CD4-positive, CD25-positive, alpha-beta regulatory T cell (primary cell): ENCODE measurements at regions not wholly inside any gene's neighbourhood (a gene's known extent, or its start where the extent isn't known, plus 50 kb on each side); places are given as distances from the start of the nearest gene placed in this dataset.

ENCODE experiments used
- ATAC-seq, 2 donors: fragments of 150-1000 bp; cut with Tn5 transposase; one replicate each; pipeline ENCODE4 v1.10.0; 2021; ENCODE audit warnings: low read depth in 2 of 2, moderate number of reproducible peaks in 2 of 2, moderate library complexity in 1 of 2
- DNase-seq, 3 donors: peaks; one replicate each; pipeline versions ENCODE4 v3.0.0 to v3.0.0-alpha.2; 2012 to 2022; ENCODE audit warnings: mixed read lengths in 1 of 3
- H3K27ac ChIP-seq: one replicate; pipeline ENCODE4 v1.7.0; 2013; ENCODE audit warnings: mild to moderate bottlenecking, low read length; ENCODE audit not compliant: insufficient read depth, poor library complexity, severe bottlenecking
- H3K27me3 ChIP-seq: one replicate; pipeline ENCODE4 v1.7.0; 2013; ENCODE audit warnings: low read length; ENCODE audit not compliant: control insufficient read depth, insufficient read depth
- H3K36me3 ChIP-seq: one replicate; pipeline ENCODE4 v1.7.0; 2013; ENCODE audit warnings: mild to moderate bottlenecking, low read length, moderate library complexity; ENCODE audit not compliant: control insufficient read depth, insufficient read depth
- H3K4me1 ChIP-seq: 2 replicates; pipeline ENCODE4 v1.7.0; 2013; ENCODE audit warnings: mild to moderate bottlenecking, low read length; ENCODE audit not compliant: insufficient read depth, control insufficient read depth, poor library complexity, severe bottlenecking
- H3K4me3 ChIP-seq: one replicate; pipeline ENCODE4 v1.7.0; 2013; ENCODE audit warnings: low read depth, mild to moderate bottlenecking, low read length, moderate library complexity
- H3K9me3 ChIP-seq, 2 experiments: 1 replicate in 1 of 2; 2 replicates in 1 of 2; pipeline ENCODE4 v1.7.0; 2013; ENCODE audit warnings: low read length in 2 of 2, mild to moderate bottlenecking in 1 of 2, moderate library complexity in 1 of 2; ENCODE audit not compliant: control insufficient read depth in 2 of 2
- H3K27ac Mint-ChIP-seq, 3 donors: one replicate each; pipeline ENCODE4 v1.8.0; 2020 to 2022; ENCODE audit warnings: mild to moderate bottlenecking in 3 of 3, mixed read lengths in 3 of 3, moderate library complexity in 2 of 3
- H3K27me3 Mint-ChIP-seq: one replicate; pipeline ENCODE4 v1.8.0; 2022; ENCODE audit warnings: mild to moderate bottlenecking, mixed read lengths
- H3K36me3 Mint-ChIP-seq: one replicate; pipeline ENCODE4 v1.8.0; 2020; ENCODE audit warnings: mixed read lengths
- H3K4me1 Mint-ChIP-seq, 4 donors: one replicate each; pipeline ENCODE4 v1.8.0; 2020 to 2022; ENCODE audit warnings: mixed read lengths in 4 of 4, mild to moderate bottlenecking in 1 of 4
- H3K4me3 Mint-ChIP-seq, 4 donors: one replicate each; pipeline ENCODE4 v1.8.0; 2020 to 2022; ENCODE audit warnings: mild to moderate bottlenecking in 4 of 4, mixed read lengths in 4 of 4, moderate library complexity in 3 of 4
- H3K9me3 Mint-ChIP-seq, 7 donors: one replicate each; pipeline ENCODE4 v1.8.0; 2020 to 2022; ENCODE audit warnings: mixed read lengths in 7 of 7, mild to moderate bottlenecking in 3 of 7, moderate library complexity in 2 of 7

- no peaks in the 10 kb centered on the region for H3K36me3 Mint-ChIP-seq
- ATAC-seq (no peak), DNase-seq (no peak)
- Histone ChIP-seq H3K9me3 (peaks cover 0 to 4% of the 10 kb centered on the region in 2 experiments), H3K36me3 (no peaks in the 10 kb centered on the region), H3K4me1 (no peaks in the 10 kb centered on the region), H3K27ac (no peak overlapping the region), H3K4me3 (no peak overlapping the region), H3K27me3 (no peaks in the 10 kb centered on the region)
- no peak overlapping the region for H3K27ac Mint-ChIP-seq
- no peaks in the 10 kb centered on the region for H3K4me1 Mint-ChIP-seq
- H3K4me3 Mint-ChIP-seq: no peak overlapping the region
- H3K9me3 Mint-ChIP-seq: peaks cover 0 to 9% (median 5%) of the 10 kb centered on the region in 7 donors
- no peaks in the 10 kb centered on the region for H3K27me3 Mint-ChIP-seq
These were observed 334.5 kb upstream of the PCDH7 start for GRCh38 chr4:30385650-30386049.

DNA sequence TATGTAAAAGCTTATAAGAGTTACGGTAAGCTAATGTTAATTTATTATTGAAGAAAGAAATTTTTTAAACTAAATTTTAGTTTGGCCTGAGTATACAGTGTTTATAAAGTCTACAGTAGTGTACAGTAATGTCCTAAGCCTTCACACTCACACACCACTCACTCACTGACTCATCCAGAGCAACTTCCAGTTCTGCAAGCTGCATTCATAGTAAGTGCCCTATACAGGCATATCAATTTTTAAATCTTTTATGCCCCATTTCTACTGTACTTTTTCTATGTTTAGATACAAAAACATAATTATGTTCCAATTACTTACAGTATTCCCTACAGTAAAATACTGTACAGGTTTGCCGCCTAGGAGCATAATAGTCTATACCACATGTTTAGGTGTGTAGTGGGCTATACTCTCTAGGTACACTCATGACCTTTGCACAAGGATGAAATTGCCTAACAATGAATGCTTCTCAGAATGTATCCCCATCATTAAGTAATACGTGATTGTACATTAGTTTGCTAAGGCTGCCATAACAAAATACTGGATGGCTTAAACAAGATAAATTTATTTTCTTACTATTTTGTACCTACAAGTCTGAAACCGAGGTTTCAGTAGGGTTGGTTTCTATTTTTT lies 333.8 kb upstream of the PCDH7 start:
- no peaks in the 10 kb centered on the region for H3K4me1 ChIP-seq
- no peak for DNase-seq
- no peaks in the 10 kb centered on the region for H3K27me3 ChIP-seq
- no peak for ATAC-seq
- no peaks in the 10 kb centered on the region for H3K27me3 Mint-ChIP-seq
- H3K9me3 Mint-ChIP-seq: peaks cover 0 to 11% (median 6%) of the 10 kb centered on the region in 7 donors
- no peak overlapping the region for H3K27ac Mint-ChIP-seq
- no peaks in the 10 kb centered on the region for H3K36me3 ChIP-seq
- H3K4me3 Mint-ChIP-seq: no peak overlapping the region
- H3K4me1 Mint-ChIP-seq: no peaks in the 10 kb centered on the region
- no peak overlapping the region for H3K27ac ChIP-seq
- H3K4me3 ChIP-seq: no peak overlapping the region
- H3K36me3 Mint-ChIP-seq: no peaks in the 10 kb centered on the region
- H3K9me3 ChIP-seq: peaks cover 0 to 4% of the 10 kb centered on the region in 2 experiments

DNA sequence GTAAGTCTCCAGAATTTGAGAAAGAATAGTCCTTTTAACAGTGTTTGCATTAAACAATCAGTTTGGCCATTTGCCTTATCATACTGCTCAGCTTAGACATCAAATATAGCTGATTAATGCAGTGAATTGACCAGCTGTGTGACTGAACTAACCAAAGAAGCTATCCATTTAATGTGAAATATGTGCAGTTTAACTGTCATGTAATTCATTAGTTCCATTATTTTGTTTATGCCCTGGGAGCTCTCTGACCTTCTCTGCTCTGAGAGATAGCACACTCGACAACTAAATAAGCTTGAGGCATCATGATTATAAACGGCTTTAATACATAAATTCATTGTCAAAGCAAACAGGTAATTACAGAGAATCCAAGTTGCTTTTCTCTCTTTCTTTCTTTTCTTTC lies 324.3 kb upstream of the PCDH7 start:
- Mint-ChIP-seq H3K9me3 (peaks cover 0 to 50% (median 12%) of the 10 kb centered on the region in 7 donors), H3K27ac (no peak overlapping the region), H3K4me3 (no peak overlapping the region), H3K36me3 (no peaks in the 10 kb centered on the region), H3K27me3 (no peaks in the 10 kb centered on the region), H3K4me1 (no peaks in the 10 kb centered on the region)
- peaks cover 3 to 10% of the 10 kb centered on the region in 2 experiments for H3K9me3 ChIP-seq
- no peak overlapping the region for H3K4me3 ChIP-seq
- no peaks in the 10 kb centered on the region for H3K36me3 ChIP-seq
- ATAC-seq: no peak
- no peaks in the 10 kb centered on the region for H3K27me3 ChIP-seq
- no peaks in the 10 kb centered on the region for H3K4me1 ChIP-seq
- no peak overlapping the region for H3K27ac ChIP-seq
- no peak for DNase-seq

GRCh38 chr4:30396772-30397475 lies 323.2 kb upstream of the PCDH7 start:
- DNase-seq: no peak
- Histone ChIP-seq H3K4me1 (no peaks in the 10 kb centered on the region), H3K27me3 (no peaks in the 10 kb centered on the region), H3K4me3 (no peak overlapping the region), H3K27ac (no peak overlapping the region), H3K36me3 (no peaks in the 10 kb centered on the region), H3K9me3 (peaks cover 5 to 10% of the 10 kb centered on the region in 2 experiments)
- H3K27me3 Mint-ChIP-seq: no peaks in the 10 kb centered on the region
- H3K27ac Mint-ChIP-seq: no peak overlapping the region
- H3K4me3 Mint-ChIP-seq: no peak overlapping the region
- no peaks in the 10 kb centered on the region for H3K36me3 Mint-ChIP-seq
- no peak for ATAC-seq
- no peaks in the 10 kb centered on the region for H3K4me1 Mint-ChIP-seq
- peaks cover 0 to 44% (median 10%) of the 10 kb centered on the region in 7 donors for H3K9me3 Mint-ChIP-seq

DNA sequence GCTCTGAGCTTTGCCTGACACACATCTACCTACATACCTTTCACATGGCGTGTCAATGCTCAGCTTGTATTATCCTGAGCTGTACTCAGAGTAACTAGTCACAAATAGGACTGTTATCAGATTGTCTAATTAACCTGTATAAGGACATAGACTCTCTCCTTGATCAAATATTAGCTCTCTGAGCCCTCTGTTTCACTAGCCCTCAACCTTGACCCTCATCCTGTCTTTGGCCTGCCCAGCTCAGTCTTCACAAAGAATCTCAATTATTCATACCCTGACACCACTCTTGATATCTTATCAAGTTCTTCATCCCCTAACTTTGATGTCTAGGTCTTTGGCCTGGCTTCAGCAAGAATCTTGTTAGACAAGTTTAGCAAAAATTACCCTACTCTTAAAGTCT lies 320.7 kb upstream of the PCDH7 start:
- peaks cover 0 to 41% (median 7%) of the 10 kb centered on the region in 7 donors for H3K9me3 Mint-ChIP-seq

DNA sequence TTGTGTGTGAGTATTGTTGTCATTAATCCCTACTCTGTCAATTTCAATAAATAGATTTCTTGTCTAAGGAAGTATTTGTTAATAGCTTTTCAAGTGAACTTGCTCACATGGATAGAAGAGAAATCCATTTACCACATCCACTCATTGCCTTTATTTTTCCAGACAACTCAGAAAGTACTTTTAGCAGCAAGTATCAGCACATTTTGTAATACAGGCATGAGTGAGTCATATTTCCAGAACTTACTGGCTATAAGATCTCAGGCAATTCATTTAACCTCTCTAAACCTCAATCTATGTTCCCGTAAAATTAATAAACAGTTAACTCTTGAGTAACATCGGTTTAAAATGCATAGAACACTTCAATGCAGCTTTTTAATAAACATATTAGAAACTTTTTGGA lies 317.9 kb upstream of the PCDH7 start:
- Mint-ChIP-seq H3K9me3 (peaks cover 0 to 31% (median 9%) of the 10 kb centered on the region in 7 donors), H3K36me3 (no peaks in the 10 kb centered on the region), H3K4me3 (no peak overlapping the region), H3K27ac (no peak overlapping the region), H3K27me3 (no peaks in the 10 kb centered on the region), H3K4me1 (no peaks in the 10 kb centered on the region)
- no peak for ATAC-seq
- Histone ChIP-seq H3K36me3 (no peaks in the 10 kb centered on the region), H3K9me3 (peaks cover 5 to 8% of the 10 kb centered on the region in 2 experiments), H3K27ac (no peak overlapping the region), H3K4me3 (no peak overlapping the region), H3K4me1 (no peaks in the 10 kb centered on the region), H3K27me3 (no peaks in the 10 kb centered on the region)
- no peak for DNase-seq

More for the DNA sequence above, 320.7 kb upstream of the PCDH7 start:
- DNase-seq (no peak), ATAC-seq (no peak)
- Mint-ChIP-seq H3K4me1 (no peaks in the 10 kb centered on the region), H3K27me3 (no peaks in the 10 kb centered on the region), H3K4me3 (peak overlapping the region in 1 of 4 donors; percentile 27), H3K36me3 (no peaks in the 10 kb centered on the region), H3K27ac (no peak overlapping the region)
- Histone ChIP-seq H3K27me3 (no peaks in the 10 kb centered on the region), H3K27ac (no peak overlapping the region), H3K9me3 (peaks cover 2 to 6% of the 10 kb centered on the region in 2 experiments), H3K4me3 (no peak overlapping the region), H3K36me3 (no peaks in the 10 kb centered on the region), H3K4me1 (no peaks in the 10 kb centered on the region)

DNA sequence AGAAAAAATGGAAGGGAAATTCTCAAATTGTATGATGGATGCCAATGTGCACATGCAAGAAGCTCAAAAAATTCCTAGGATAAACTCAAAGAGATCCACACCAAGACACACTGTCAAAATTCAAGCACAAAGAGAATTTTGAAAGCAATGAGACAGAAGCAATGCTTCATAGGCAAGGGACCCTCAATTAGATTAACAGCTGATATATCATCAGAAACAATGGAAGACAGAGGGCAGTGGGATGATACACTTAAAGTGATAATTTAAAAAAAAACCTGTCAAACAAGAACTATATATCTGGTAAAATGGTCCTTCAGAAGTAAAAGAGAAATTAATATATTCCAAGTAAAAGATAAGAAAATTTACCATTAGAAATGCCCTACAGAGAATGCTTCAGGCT lies 306.3 kb upstream of the PCDH7 start:
- peaks cover under 1 to 41% (median 21%) of the 10 kb centered on the region in 7 donors for H3K9me3 Mint-ChIP-seq
- H3K27ac Mint-ChIP-seq: no peak overlapping the region
- H3K27me3 Mint-ChIP-seq: no peaks in the 10 kb centered on the region
- H3K4me3 ChIP-seq: no peak overlapping the region
- peaks cover 4 to 28% of the 10 kb centered on the region in 2 experiments for H3K9me3 ChIP-seq
- no peaks in the 10 kb centered on the region for H3K36me3 ChIP-seq
- no peaks in the 10 kb centered on the region for H3K27me3 ChIP-seq
- no peaks in the 10 kb centered on the region for H3K4me1 Mint-ChIP-seq
- H3K36me3 Mint-ChIP-seq: no peaks in the 10 kb centered on the region
- H3K27ac ChIP-seq: no peak overlapping the region
- H3K4me3 Mint-ChIP-seq: no peak overlapping the region
- ATAC-seq: no peak
- H3K4me1 ChIP-seq: no peaks in the 10 kb centered on the region
- no peak for DNase-seq

- Mint-ChIP-seq H3K27ac (no peak overlapping the region), H3K9me3 (peaks cover 0 to 47% (median 15%) of the 10 kb centered on the region in 7 donors), H3K36me3 (no peaks in the 10 kb centered on the region), H3K27me3 (no peaks in the 10 kb centered on the region), H3K4me3 (no peak overlapping the region), H3K4me1 (no peaks in the 10 kb centered on the region)
- Histone ChIP-seq H3K36me3 (no peaks in the 10 kb centered on the region), H3K4me1 (no peaks in the 10 kb centered on the region), H3K27ac (no peak overlapping the region), H3K9me3 (peaks cover 4 to 30% of the 10 kb centered on the region in 2 experiments), H3K27me3 (no peaks in the 10 kb centered on the region), H3K4me3 (no peak overlapping the region)
- ATAC-seq (no peak), DNase-seq (no peak)
These were observed 303.6 kb upstream of the PCDH7 start for GRCh38 chr4:30416547-30416946.
